GM10266 (cell line): ENCODE measurements at regions not wholly inside any gene's neighbourhood (a gene's known extent, or its start where the extent isn't known, plus 50 kb on each side); places are given as distances from the start of the nearest gene placed in this dataset.
"Not testable (repeated sequence)": the region's sequence is repeated elsewhere in the genome, so short reads cannot be mapped to it uniquely, and the experiment has no call there.

Source experiments
- DNase-seq: peaks from one replicate; pipeline ENCODE4 v3.0.0; 2012; ENCODE audit errors: extremely low spot score
- TF ChIP-seq, protein P1 (sequence below): IDR thresholded peaks from 2 replicates; pipeline ENCODE4 v1.5.1; 2012; ENCODE audit warnings: mild to moderate bottlenecking, low read depth; ENCODE audit not compliant: control insufficient read depth, insufficient read depth; ENCODE audit errors: missing control alignments

DNA sequence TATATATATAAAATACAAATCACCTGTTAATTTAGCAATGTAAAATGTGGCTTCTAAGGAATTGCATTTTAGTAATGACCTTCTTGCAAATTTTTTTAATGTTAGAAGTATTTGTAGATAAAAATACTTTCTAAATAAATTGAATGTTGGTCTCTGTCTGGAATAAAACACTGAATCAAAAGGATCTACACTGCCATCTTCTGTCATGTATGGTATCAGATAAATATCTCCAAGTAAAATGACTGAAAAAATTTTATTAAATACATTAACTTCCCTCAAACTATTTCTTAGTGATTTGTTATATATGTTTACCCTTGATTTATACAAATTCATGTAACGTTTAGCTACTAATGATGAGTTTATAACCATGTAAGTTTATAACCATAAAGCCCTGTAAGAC is 2029.3 kb downstream of the MRPL39 start:
- no peak for DNase-seq
- TF ChIP-seq, protein P1, sequence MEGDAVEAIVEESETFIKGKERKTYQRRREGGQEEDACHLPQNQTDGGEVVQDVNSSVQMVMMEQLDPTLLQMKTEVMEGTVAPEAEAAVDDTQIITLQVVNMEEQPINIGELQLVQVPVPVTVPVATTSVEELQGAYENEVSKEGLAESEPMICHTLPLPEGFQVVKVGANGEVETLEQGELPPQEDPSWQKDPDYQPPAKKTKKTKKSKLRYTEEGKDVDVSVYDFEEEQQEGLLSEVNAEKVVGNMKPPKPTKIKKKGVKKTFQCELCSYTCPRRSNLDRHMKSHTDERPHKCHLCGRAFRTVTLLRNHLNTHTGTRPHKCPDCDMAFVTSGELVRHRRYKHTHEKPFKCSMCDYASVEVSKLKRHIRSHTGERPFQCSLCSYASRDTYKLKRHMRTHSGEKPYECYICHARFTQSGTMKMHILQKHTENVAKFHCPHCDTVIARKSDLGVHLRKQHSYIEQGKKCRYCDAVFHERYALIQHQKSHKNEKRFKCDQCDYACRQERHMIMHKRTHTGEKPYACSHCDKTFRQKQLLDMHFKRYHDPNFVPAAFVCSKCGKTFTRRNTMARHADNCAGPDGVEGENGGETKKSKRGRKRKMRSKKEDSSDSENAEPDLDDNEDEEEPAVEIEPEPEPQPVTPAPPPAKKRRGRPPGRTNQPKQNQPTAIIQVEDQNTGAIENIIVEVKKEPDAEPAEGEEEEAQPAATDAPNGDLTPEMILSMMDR = no peak

DNA sequence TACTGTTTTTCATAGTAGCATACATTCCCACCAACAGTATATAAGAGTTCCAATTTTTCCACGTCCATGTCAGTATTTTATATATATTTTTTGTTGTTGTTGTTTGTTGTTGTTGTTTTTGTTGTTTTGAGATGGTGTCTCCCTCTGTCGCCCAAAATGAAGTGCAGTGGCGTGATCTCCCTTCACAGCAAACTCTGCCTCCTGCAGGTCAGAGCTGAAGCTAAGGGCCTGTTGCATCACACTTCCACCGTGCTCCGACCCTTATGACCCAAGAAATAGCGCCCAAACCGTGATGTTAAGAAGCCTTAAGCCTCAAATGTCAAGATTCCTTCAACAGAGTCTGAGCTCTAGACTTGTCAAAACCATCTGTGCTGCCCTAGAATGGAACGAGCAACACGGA is 2032.3 kb downstream of the MRPL39 start:
- TF ChIP-seq, protein P1 = no peak
- DNase-seq = no peak

DNA sequence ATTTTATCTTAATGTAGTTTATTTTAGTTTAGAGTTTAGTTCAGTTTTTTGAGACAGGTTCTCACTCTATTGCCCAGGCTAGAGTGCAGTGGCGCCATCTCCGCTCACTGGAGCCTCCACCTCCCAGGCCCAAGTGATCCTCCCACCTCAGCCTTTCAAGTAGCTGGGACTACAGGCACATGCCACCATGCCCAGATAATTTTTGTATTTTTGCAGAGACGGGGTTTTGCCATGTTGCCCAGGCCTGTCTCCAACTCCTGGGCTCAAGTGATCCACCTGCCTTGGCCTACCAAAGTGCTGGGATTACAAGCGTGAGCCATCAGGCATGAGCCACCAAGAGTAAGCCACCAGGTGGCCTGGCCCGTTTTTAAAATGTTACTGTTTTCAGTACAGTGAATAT is 2058.4 kb downstream of the MRPL39 start:
- not testable (repeated sequence) for DNase-seq

DNA sequence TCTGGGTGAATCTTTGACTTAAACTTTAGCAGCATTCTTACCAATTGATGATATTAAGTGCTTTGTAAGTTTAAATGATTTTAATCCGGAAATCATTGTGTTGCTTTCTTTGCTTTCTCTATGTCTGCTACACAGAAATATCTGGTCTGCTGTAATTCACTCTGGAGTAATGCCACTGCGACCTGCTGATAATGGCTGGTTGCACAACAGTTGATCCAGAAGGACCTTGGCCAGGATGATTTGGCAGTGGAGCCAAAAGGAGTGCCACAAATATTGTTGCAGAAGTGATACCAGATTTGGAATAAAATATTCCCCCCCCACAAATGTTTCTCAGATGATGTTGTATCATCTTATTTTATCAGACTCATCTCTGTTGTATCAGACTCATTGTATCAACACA is 2063.9 kb downstream of the MRPL39 start:
- DNase-seq = no peak
- TF ChIP-seq, protein P1 = no peak

DNA sequence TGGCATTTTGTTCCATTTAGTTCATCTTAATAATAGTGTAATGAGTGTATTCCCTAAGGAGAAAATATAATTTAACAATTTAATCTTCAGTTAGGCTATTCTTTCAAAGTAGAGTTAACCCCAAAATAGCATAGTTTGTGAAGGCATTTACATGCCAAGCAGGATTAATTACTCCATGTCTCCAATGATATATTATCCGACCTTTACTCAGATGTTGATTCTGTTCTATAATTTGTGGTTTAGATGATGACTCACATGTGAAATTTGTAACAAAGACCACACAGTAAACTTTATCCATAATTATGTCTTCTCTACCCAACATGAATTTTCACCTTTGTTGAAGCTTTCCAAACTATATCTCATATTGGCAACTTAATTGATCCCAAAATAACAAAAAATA is 2065.2 kb downstream of the MRPL39 start:
- DNase-seq = no peak
- TF ChIP-seq, protein P1 = no peak

DNA sequence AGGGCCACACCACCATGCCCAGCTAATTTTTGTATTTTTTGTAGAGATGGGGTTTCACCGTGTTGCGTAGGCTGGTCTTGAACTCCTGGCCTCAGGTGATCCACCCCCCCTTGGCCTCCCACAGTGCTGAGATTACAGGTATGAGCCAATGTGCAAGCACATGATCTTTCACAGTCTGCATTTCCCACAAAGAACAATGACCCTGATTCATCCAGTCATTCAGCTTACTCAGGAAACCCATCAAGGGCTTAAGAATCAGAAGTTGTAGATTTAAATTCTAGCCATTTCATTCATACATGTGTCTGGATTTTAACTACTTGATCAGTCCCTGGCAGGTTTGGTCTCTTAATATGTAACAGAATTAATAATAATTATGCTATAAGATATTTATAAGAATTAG is 2065.7 kb downstream of the MRPL39 start:
- DNase-seq = no peak
- TF ChIP-seq, protein P1 = no peak

DNA sequence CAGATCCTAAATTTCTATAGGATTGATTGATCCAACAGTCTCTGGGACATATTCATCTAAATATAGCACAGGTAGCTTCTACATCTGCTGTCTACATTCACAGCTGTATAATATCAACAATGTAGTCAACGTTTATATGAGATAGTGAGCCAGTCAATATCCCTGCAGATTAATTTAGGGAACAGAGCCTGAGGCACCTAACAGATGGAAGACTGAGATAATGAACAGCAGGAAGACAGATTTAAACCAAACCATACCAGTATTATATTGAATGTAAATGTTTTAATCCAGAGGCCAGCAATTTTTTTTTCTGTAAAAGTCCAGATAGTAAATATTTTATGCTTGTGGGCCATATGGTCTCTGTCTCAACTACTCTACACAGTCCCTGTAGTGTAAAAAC is 2072.4 kb downstream of the MRPL39 start:
- TF ChIP-seq, protein P1 = no peak
- no peak for DNase-seq

DNA sequence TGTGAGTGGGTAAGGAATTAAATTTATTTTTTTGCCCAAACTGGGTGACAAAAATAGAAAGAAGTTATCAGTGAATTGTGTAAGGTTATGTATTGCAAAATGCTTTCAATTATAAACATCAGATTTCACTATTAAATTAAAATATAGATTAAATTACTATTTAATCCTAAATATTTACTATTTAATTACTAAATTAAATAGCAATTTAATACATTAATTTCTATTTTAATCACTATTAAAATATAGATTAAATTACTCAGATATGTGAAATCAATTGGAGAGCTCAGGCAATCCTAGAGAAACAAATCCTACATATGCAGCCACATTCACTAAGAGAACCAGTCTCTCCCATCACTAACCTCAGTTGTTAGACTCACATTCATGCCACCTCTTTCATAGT is 2075.8 kb downstream of the MRPL39 start:
- no peak for DNase-seq
- TF ChIP-seq, protein P1 = no peak
